Common myeloid progenitor, CD34-positive (primary cell): ENCODE measurements at regions not wholly inside any gene's neighbourhood (a gene's known extent, or its start where the extent isn't known, plus 50 kb on each side); places are given as distances from the start of the nearest gene placed in this dataset.

ENCODE experiments used
- CTCF ChIA-PET: fragments of 350-600 bp; sonication (Branson Sonifier 250); formaldehyde crosslinking; loops from one replicate; lab custom pipeline; 2021; ENCODE audit warnings: antibody characterized with exemption; lab: Charles Lee
- POLR2A ChIA-PET: fragments of 350-600 bp; sonication (Branson Sonifier 250); formaldehyde crosslinking; loops from one replicate; lab custom pipeline; 2021; ENCODE audit warnings: antibody characterized with exemption; lab: Charles Lee
- DNase-seq, 3 donors: peaks; one replicate each; pipeline versions ENCODE4 v3.0.0 to v3.0.0-alpha.2; 2013
- H3K27ac ChIP-seq, 2 experiments: 1 replicate in 1 of 2; 2 replicates in 1 of 2; pipeline ENCODE4 v1.7.0; 2013; ENCODE audit warnings: inconsistent platforms in 2 of 2, low read length in 2 of 2, mild to moderate bottlenecking in 2 of 2, low read depth in 1 of 2, moderate library complexity in 1 of 2; ENCODE audit not compliant: severe bottlenecking in 2 of 2, insufficient read depth in 1 of 2, poor library complexity in 1 of 2
- H3K27me3 ChIP-seq, 5 experiments: replicated peaks in 2 of 5; 1 replicate in 3 of 5; 2 replicates in 2 of 5; pipeline versions ENCODE4 v1.6.1 to v1.7.0; 2013; ENCODE audit warnings: low read length in 4 of 5, mild to moderate bottlenecking in 2 of 5, moderate library complexity in 2 of 5, inconsistent platforms in 1 of 5; ENCODE audit not compliant: insufficient read depth in 5 of 5, control insufficient read depth in 4 of 5
- H3K36me3 ChIP-seq, 4 experiments: 1 replicate in 2 of 4; 2 replicates in 2 of 4; pipeline versions ENCODE4 v1.6.1 to v1.7.0; 2013; ENCODE audit warnings: low read length in 3 of 4, control low read depth in 1 of 4, mild to moderate bottlenecking in 1 of 4; ENCODE audit not compliant: control insufficient read depth in 4 of 4, insufficient read depth in 4 of 4
- H3K4me1 ChIP-seq, 4 experiments: 1 replicate in 3 of 4; 2 replicates in 1 of 4; pipeline versions ENCODE4 v1.6.1 to v1.7.1; 2013; ENCODE audit warnings: low read length in 3 of 4, mild to moderate bottlenecking in 3 of 4, control low read depth in 1 of 4, inconsistent platforms in 1 of 4, moderate library complexity in 1 of 4; ENCODE audit not compliant: control insufficient read depth in 4 of 4, insufficient read depth in 4 of 4; ENCODE audit errors: control extremely low read depth in 1 of 4
- H3K4me3 ChIP-seq, 7 experiments: 1 replicate in 4 of 7; 2 replicates in 3 of 7; pipeline versions ENCODE4 v1.5.1 to v1.7.0; 2013; ENCODE audit warnings: mild to moderate bottlenecking in 7 of 7, low read length in 6 of 7, moderate library complexity in 6 of 7, inconsistent platforms in 2 of 7, low read depth in 2 of 7, control low read depth in 1 of 7; ENCODE audit not compliant: insufficient read depth in 4 of 7, control insufficient read depth in 1 of 7; ENCODE audit errors: extremely low read depth in 1 of 7
- H3K9me3 ChIP-seq, 5 experiments: 1 replicate in 4 of 5; 2 replicates in 1 of 5; pipeline versions ENCODE4 v1.6.1 to v1.7.1; 2013; ENCODE audit warnings: low read length in 4 of 5, mild to moderate bottlenecking in 2 of 5, inconsistent platforms in 1 of 5, low read depth in 1 of 5, moderate library complexity in 1 of 5; ENCODE audit not compliant: control insufficient read depth in 4 of 5, insufficient read depth in 2 of 5; ENCODE audit errors: control extremely low read depth in 1 of 5
- WGBS: methylation state at CpG from one replicate; pipeline ENCODE4 v1.1.5; 2013; ENCODE audit not compliant: insufficient coverage; 5-methylcytosine and 5-hydroxymethylcytosine counted together

GRCh38 chr18:78786776-78787175 lies 192.8 kb upstream of the SALL3 start:
- Histone ChIP-seq H3K4me3 (no peak overlapping the region), H3K4me1 (no peaks in the 10 kb centered on the region), H3K9me3 (no peaks in the 10 kb centered on the region), H3K36me3 (no peaks in the 10 kb centered on the region), H3K27ac (no peak overlapping the region), H3K27me3 (peaks cover 0 to 4% (median 0%) of the 10 kb centered on the region in 5 experiments)
- 96% methylated on average over 10 of the region's 20 CpGs for WGBS
- ChIA-PET POLR2A (no interaction called here), CTCF (no interaction called here)
- DNase-seq = no peak

GRCh38 chr18:78787751-78788150 lies 191.9 kb upstream of the SALL3 start:
- ChIA-PET CTCF (no interaction called here), POLR2A (no interaction called here)
- WGBS = 83% methylated on average over 8 of the region's 8 CpGs
- Histone ChIP-seq H3K4me1 (no peaks in the 10 kb centered on the region), H3K27ac (no peak overlapping the region), H3K27me3 (peaks cover 0 to 4% (median 0%) of the 10 kb centered on the region in 5 experiments), H3K4me3 (no peak overlapping the region), H3K9me3 (no peaks in the 10 kb centered on the region), H3K36me3 (no peaks in the 10 kb centered on the region)
- DNase-seq = no peak

GRCh38 chr18:78788161-78788560 lies 191.5 kb upstream of the SALL3 start:
- ChIA-PET POLR2A (no interaction called here), CTCF (no interaction called here)

GRCh38 chr18:78789850-78790249 lies 189.8 kb upstream of the SALL3 start:
- POLR2A ChIA-PET = no interaction called here
- CTCF ChIA-PET = no interaction called here

More at GRCh38 chr18:78788161-78788560, 191.5 kb upstream of the SALL3 start:
- no peaks in the 10 kb centered on the region for H3K9me3 ChIP-seq
- WGBS = 85% methylated on average over 12 of the region's 14 CpGs
- no peaks in the 10 kb centered on the region for H3K4me1 ChIP-seq
- peaks cover 0 to 4% (median 0%) of the 10 kb centered on the region in 5 experiments for H3K27me3 ChIP-seq
- no peak overlapping the region for H3K27ac ChIP-seq
- no peaks in the 10 kb centered on the region for H3K36me3 ChIP-seq
- no peak for DNase-seq
- no peak overlapping the region for H3K4me3 ChIP-seq

GRCh38 chr18:78790511-78790910 lies 189.1 kb upstream of the SALL3 start:
- H3K4me3 ChIP-seq = no peak overlapping the region
- H3K27me3 ChIP-seq = peaks cover 0 to 4% (median 0%) of the 10 kb centered on the region in 5 experiments
- no peaks in the 10 kb centered on the region for H3K36me3 ChIP-seq
- no peaks in the 10 kb centered on the region for H3K4me1 ChIP-seq
- ChIA-PET POLR2A (no interaction called here), CTCF (no interaction called here)
- DNase-seq = no peak
- no peaks in the 10 kb centered on the region for H3K9me3 ChIP-seq
- WGBS = 95% methylated on average over 4 of the region's 6 CpGs
- H3K27ac ChIP-seq = no peak overlapping the region

More at GRCh38 chr18:78789850-78790249, 189.8 kb upstream of the SALL3 start:
- DNase-seq = no peak
- H3K4me3 ChIP-seq = no peak overlapping the region
- H3K9me3 ChIP-seq = no peaks in the 10 kb centered on the region
- H3K4me1 ChIP-seq = no peaks in the 10 kb centered on the region
- H3K27ac ChIP-seq = no peak overlapping the region
- H3K36me3 ChIP-seq = no peaks in the 10 kb centered on the region
- 92% methylated on average over 8 of the region's 11 CpGs for WGBS
- peaks cover 0 to 4% (median 0%) of the 10 kb centered on the region in 5 experiments for H3K27me3 ChIP-seq

- 91% methylated on average over 10 of the region's 11 CpGs for WGBS
- Histone ChIP-seq H3K9me3 (no peaks in the 10 kb centered on the region), H3K36me3 (no peaks in the 10 kb centered on the region), H3K4me1 (no peaks in the 10 kb centered on the region), H3K27me3 (peaks cover 0 to 4% (median 0%) of the 10 kb centered on the region in 5 experiments), H3K4me3 (no peak overlapping the region), H3K27ac (no peak overlapping the region)
- CTCF ChIA-PET = no interaction called here
- POLR2A ChIA-PET = no interaction called here
- no peak for DNase-seq
Measured at GRCh38 chr18:78790960-78791359, 188.7 kb upstream of the SALL3 start.

- Histone ChIP-seq H3K27ac (no peak overlapping the region), H3K27me3 (peaks cover 0 to 4% (median 0%) of the 10 kb centered on the region in 5 experiments), H3K4me1 (no peaks in the 10 kb centered on the region), H3K36me3 (no peaks in the 10 kb centered on the region), H3K4me3 (no peak overlapping the region), H3K9me3 (no peaks in the 10 kb centered on the region)
- no peak for DNase-seq
- 87% methylated on average over 7 of the region's 9 CpGs for WGBS
- ChIA-PET CTCF (no interaction called here), POLR2A (no interaction called here)
Measured at GRCh38 chr18:78792094-78792493, 187.5 kb upstream of the SALL3 start.
